Panc1 (cell line): ENCODE measurements at regions not wholly inside any gene's neighbourhood (a gene's known extent, or its start where the extent isn't known, plus 50 kb on each side); places are given as distances from the start of the nearest gene placed in this dataset.

Experiments
- ATAC-seq: fragments of 200-7000 bp; cut with Tn5 transposase; 2 replicates; pipeline ENCODE4 v1.9.1; 2020; ENCODE audit warnings: mild to moderate bottlenecking, moderate library complexity
- BruUV-seq: library from RNA; stranded (reverse); fragments of 400-500 nt; replicated peaks from 2 replicates; lab custom pipeline; 2021; lab: Mats Ljungman, UMichigan
- CTCF ChIA-PET: fragments of 300-600 bp; sonication (Branson Sonifier 250); formaldehyde crosslinking; loops from one replicate; lab custom pipeline; 2022; ENCODE audit warnings: antibody characterized with exemption; lab: Charles Lee
- POLR2A ChIA-PET: fragments of 300-600 bp; sonication (Branson Sonifier 250); formaldehyde crosslinking; loops from one replicate; lab custom pipeline; 2022; ENCODE audit warnings: antibody characterized with exemption; lab: Charles Lee
- DNase-seq: peaks from one replicate; pipeline ENCODE4 v3.0.0-alpha.2; 2010; ENCODE audit warnings: low read depth, low spot score
- H3K27ac ChIP-seq: 2 replicates; pipeline ENCODE4 v1.5.1; 2011; ENCODE audit warnings: mild to moderate bottlenecking, low read length, inconsistent platforms
- H3K27me3 ChIP-seq: fragments of 200-500 bp; sonication (Bioruptor generic); 2 replicates; pipeline ENCODE4 v1.6.0; 2014; ENCODE audit warnings: low read length, inconsistent platforms; ENCODE audit not compliant: control insufficient read depth, insufficient read depth
- H3K36me3 ChIP-seq: fragments of 200-500 bp; sonication (Bioruptor generic); 2 replicates; pipeline ENCODE4 v1.5.1; 2014; ENCODE audit warnings: inconsistent platforms, mild to moderate bottlenecking, low read length, moderate library complexity; ENCODE audit not compliant: control insufficient read depth, insufficient read depth
- H3K4me1 ChIP-seq: 2 replicates; pipeline ENCODE4 v1.5.1; 2011; ENCODE audit warnings: inconsistent platforms, mild to moderate bottlenecking, low read length, moderate library complexity; ENCODE audit not compliant: control insufficient read depth, insufficient read depth
- H3K4me3 ChIP-seq, 2 experiments: 2 replicates each; pipeline ENCODE4 v1.5.1; 2011 to 2012; ENCODE audit warnings: low read depth in 2 of 2, low read length in 2 of 2, mild to moderate bottlenecking in 2 of 2, inconsistent platforms in 1 of 2, moderate library complexity in 1 of 2
- H3K9me3 ChIP-seq: fragments of 200-500 bp; sonication (Bioruptor generic); 2 replicates; pipeline ENCODE4 v1.5.1; 2014; ENCODE audit warnings: low read depth, mild to moderate bottlenecking, inconsistent platforms, low read length, moderate library complexity; ENCODE audit not compliant: control insufficient read depth, insufficient read depth
- CTCF ChIP-seq: fragments of 450-650 bp; IDR thresholded peaks from 2 replicates; pipeline ENCODE4 v1.5.1; 2017; ENCODE audit warnings: mild to moderate bottlenecking
- POLR2AphosphoS5 ChIP-seq: IDR thresholded peaks from 2 replicates; pipeline ENCODE4 v1.6.1; 2012; ENCODE audit warnings: mild to moderate bottlenecking, low read depth, low read length, moderate library complexity
- REST ChIP-seq, 2 experiments: IDR thresholded peaks; 2 replicates each; pipeline ENCODE4 v1.6.1; 2011 to 2012; ENCODE audit warnings: low read depth in 2 of 2, control low read depth in 1 of 2, low read length in 1 of 2, mild to moderate bottlenecking in 1 of 2, moderate library complexity in 1 of 2; ENCODE audit not compliant: insufficient read depth in 1 of 2
- SIN3A ChIP-seq: IDR thresholded peaks from 2 replicates; pipeline ENCODE4 v1.6.1; 2012; ENCODE audit warnings: low read depth, mild to moderate bottlenecking, low read length, moderate library complexity, borderline replicate concordance; ENCODE audit not compliant: insufficient read depth
- TCF7L2 ChIP-seq: IDR thresholded peaks from 2 replicates; pipeline ENCODE4 v1.6.1; 2011; ENCODE audit warnings: mild to moderate bottlenecking, low read depth, low read length, inconsistent platforms
- in situ Hi-C: cut with HindIII; loops from 2 replicates; pipeline ENCODE4 v1.10.0; 2016; ENCODE audit warnings: low sequenced_read_pairs, low pct_unique_long_range_greater_than_20kb
- intact Hi-C: fragments of 100-400 bp; cut with micrococcal nuclease; formaldehyde crosslinking; loops from one replicate; pipeline ENCODE4 v1.10.0; 2022; ENCODE audit not compliant: unreplicated experiment

- no peaks in the 10 kb centered on the region for H3K4me1 ChIP-seq
- no peak overlapping the region for H3K4me3 ChIP-seq
- no peaks in the 10 kb centered on the region for H3K9me3 ChIP-seq
- DNase-seq = no peak
- H3K27me3 ChIP-seq = no peaks in the 10 kb centered on the region
- no peak overlapping the region for H3K27ac ChIP-seq
- ChIA-PET POLR2A (no interaction called here), CTCF (no interaction called here)
- H3K36me3 ChIP-seq = no peaks in the 10 kb centered on the region
- TF ChIP-seq POLR2AphosphoS5 (no peak), CTCF (no peak), TCF7L2 (no peak), SIN3A (no peak), REST (IDR thresholded peaks at IDR 0.05; ENCODE audit: insufficient read depth in 1 of 2, low read depth in 2 of 2, low read length in 1 of 2) (no peak)
- in situ Hi-C loops (no loop called here), intact Hi-C loops (no loop called here)
- no TSS peak for BruUV-seq
- no peak for ATAC-seq
These were observed 411.1 kb downstream of the PRDM2 start for GRCh38 chr1:14111121-14111520.

GRCh38 chr1:14112613-14113012, 412.6 kb downstream of the PRDM2 start:
- Histone ChIP-seq H3K4me1 (no peaks in the 10 kb centered on the region), H3K36me3 (no peaks in the 10 kb centered on the region), H3K4me3 (no peak overlapping the region), H3K27ac (no peak overlapping the region), H3K27me3 (no peaks in the 10 kb centered on the region), H3K9me3 (no peaks in the 10 kb centered on the region)
- ATAC-seq (no peak), DNase-seq (no peak)
- intact Hi-C loops = no loop called here
- CTCF ChIA-PET = no interaction called here
- in situ Hi-C loops = no loop called here
- no TSS peak for BruUV-seq
- TF ChIP-seq POLR2AphosphoS5 (no peak), CTCF (no peak), SIN3A (no peak), REST (IDR thresholded peaks at IDR 0.05; ENCODE audit: insufficient read depth in 1 of 2, low read depth in 2 of 2, low read length in 1 of 2) (no peak), TCF7L2 (no peak)
- POLR2A ChIA-PET = no interaction called here
